Neuron (in vitro differentiated cells): ENCODE measurements at regions not wholly inside any gene's neighbourhood (a gene's known extent, or its start where the extent isn't known, plus 50 kb on each side); places are given as distances from the start of the nearest gene placed in this dataset.
"Not testable (repeated sequence)": the region's sequence is repeated elsewhere in the genome, so short reads cannot be mapped to it uniquely, and the experiment has no call there.

Experiments
- H2AFZ ChIP-seq: one replicate; pipeline ENCODE4 v1.6.1; 2013; ENCODE audit warnings: low read depth, mild to moderate bottlenecking, inconsistent platforms, low read length, moderate library complexity
- H3K27me3 ChIP-seq: one replicate; pipeline ENCODE4 v1.6.1; 2013; ENCODE audit warnings: low read length; ENCODE audit not compliant: insufficient read depth
- H3K36me3 ChIP-seq: one replicate; pipeline ENCODE4 v1.6.1; 2013; ENCODE audit warnings: low read length; ENCODE audit not compliant: insufficient read depth
- H3K4me1 ChIP-seq: one replicate; pipeline ENCODE4 v1.6.1; 2013; ENCODE audit warnings: low read length; ENCODE audit not compliant: insufficient read depth
- H3K4me3 ChIP-seq: 2 replicates; pipeline ENCODE4 v1.5.1; 2013; ENCODE audit warnings: mild to moderate bottlenecking, low read length, moderate library complexity
- H3K9me3 ChIP-seq: one replicate; pipeline ENCODE4 v1.6.1; 2013; ENCODE audit warnings: low read length

- H3K36me3 ChIP-seq, result no peaks in the 10 kb centered on the region
Observed at GRCh38 chr20:40856653-40857052, 167.6 kb upstream of the MAFB start.

DNA sequence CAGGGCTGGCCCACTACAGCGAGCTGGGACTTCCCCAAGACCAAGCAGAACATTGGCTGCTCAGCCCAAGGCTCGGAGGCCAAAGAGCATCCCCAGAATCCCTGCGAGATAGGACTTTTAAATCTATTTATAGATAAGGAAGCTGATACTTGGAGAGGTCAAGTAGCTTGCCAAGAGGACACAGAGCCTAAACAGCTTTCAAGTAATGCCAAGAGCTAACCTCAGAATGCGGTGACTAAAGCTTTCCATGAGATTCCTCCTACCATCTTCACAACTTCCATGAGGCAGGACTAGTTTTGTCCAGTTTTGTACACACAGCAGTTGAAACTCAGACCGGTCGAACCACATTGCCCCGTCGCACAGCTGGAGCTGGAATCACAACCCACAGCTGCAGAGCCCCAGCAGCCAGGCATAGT lies 168.1 kb upstream of the TOP1 start:
- H2AFZ ChIP-seq, result no peak overlapping the region
- H3K36me3 ChIP-seq, result no peaks in the 10 kb centered on the region
- H3K4me3 ChIP-seq, result no peak overlapping the region
- H3K27me3 ChIP-seq, result peaks cover 3% of the 10 kb centered on the region
- H3K4me1 ChIP-seq, result peaks cover 9% of the 10 kb centered on the region
- no peaks in the 10 kb centered on the region for H3K9me3 ChIP-seq

More at GRCh38 chr20:40856653-40857052, 167.6 kb upstream of the MAFB start:
- Histone ChIP-seq H3K27me3 (peaks cover 3% of the 10 kb centered on the region), H3K4me3 (no peak overlapping the region), H2AFZ (no peak overlapping the region), H3K9me3 (no peaks in the 10 kb centered on the region), H3K4me1 (peaks cover 9% of the 10 kb centered on the region)

- Histone ChIP-seq H3K4me3 (no peak overlapping the region), H3K9me3 (no peaks in the 10 kb centered on the region), H2AFZ (no peak overlapping the region), H3K36me3 (no peaks in the 10 kb centered on the region), H3K27me3 (peaks cover 3% of the 10 kb centered on the region), H3K4me1 (peaks cover 9% of the 10 kb centered on the region)
Observed at GRCh38 chr20:40861427-40862008, 167.1 kb upstream of the TOP1 start.

DNA sequence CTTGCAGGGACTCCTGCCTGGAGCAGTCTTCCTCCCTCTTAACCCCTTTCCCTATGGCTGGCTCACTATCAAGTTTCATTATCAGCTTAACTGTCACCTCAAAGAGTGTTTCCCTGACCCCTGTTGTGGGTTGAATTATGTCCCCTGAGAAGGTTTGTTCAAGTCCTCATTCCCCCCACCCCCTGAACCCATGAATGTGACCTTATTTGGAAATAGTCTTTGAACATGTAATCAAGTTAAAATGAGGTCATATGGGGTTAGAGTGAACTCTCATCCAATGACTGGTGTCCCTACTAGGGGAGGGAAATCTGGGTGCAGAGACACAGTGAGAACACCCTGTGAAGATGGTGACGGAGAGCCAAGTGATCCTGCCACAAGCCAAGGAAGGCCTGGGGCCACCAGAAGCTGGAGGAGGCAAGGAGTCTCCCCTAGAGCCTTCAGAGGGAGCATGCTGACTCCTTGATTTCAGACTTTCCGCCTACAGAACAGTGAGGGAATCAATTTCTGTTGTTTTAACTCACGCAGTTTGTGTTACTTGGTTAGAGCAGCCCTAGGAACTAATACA lies 165.2 kb upstream of the TOP1 start:
- Histone ChIP-seq H3K9me3 (no peaks in the 10 kb centered on the region), H3K4me1 (peaks cover 2% of the 10 kb centered on the region), H2AFZ (no peak overlapping the region), H3K36me3 (no peaks in the 10 kb centered on the region), H3K4me3 (no peak overlapping the region), H3K27me3 (peaks cover under 1% of the 10 kb centered on the region)

DNA sequence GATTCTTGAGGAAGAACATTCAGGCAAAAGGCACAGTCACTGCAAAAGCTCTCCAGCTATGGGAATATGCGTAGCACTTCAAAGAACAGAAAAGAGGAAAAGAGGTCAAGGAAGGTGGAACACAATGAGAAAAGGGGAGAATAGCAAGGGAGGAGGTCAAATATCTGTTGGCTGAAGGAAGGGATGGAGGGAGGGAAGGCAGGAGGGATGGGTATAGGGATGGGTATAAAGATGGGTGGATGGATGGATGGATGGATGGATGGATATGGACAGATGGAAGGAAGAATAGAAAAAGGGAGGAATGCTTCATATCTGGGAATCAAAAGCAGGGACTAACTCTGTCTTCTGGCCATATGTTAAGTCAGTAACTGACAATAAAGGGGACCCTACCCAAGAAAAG lies 164.2 kb upstream of the TOP1 start:
- H3K36me3 ChIP-seq, result no peaks in the 10 kb centered on the region
- no peaks in the 10 kb centered on the region for H3K9me3 ChIP-seq
- H3K4me3 ChIP-seq, result no peak overlapping the region
- H3K27me3 ChIP-seq, result no peaks in the 10 kb centered on the region
- H2AFZ ChIP-seq, result no peak overlapping the region
- no peaks in the 10 kb centered on the region for H3K4me1 ChIP-seq

DNA sequence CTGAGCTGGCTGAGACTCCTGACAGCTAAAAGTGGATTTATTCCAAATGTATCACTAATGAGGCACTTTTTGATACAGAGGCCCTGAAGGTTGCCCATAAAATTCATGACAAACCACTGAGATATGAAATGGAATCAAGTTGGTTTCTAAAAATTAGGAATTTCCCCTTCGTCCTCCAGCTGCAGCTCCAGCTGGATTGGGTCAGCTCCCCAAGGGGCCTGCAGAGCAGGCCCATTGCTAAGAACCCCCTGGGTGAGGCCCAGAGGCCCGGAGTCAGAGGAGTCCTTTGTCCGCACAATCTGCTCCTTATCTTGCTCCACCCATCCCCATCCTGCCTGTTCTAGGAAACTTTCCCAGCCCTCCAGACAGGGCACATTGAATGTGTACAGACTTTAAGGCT lies 163.5 kb upstream of the TOP1 start:
- Histone ChIP-seq H3K4me3 (no peak overlapping the region), H3K27me3 (no peaks in the 10 kb centered on the region), H3K9me3 (no peaks in the 10 kb centered on the region), H3K4me1 (no peaks in the 10 kb centered on the region), H3K36me3 (no peaks in the 10 kb centered on the region), H2AFZ (no peak overlapping the region)

DNA sequence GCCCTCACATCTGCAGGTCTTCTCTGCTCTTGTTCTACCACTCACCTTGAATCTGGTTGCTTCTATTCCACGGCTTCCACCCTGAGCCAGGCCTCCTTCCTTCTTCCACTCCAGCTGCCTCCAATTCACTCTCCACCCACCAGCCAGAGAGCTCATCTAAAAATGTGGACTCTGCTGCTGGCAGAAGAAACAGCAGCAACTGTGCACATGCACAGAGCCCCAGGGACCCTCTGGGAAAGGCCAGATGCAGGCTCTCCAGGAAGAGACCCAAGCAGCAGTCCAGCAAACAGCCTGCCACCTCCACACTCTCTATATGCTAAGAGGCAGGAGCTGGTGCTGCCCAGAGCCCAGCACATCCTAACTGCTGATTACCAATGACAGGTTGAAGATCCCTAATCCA lies 162.6 kb upstream of the TOP1 start:
- Histone ChIP-seq H3K4me3 (no peak overlapping the region), H2AFZ (no peak overlapping the region), H3K36me3 (no peaks in the 10 kb centered on the region), H3K9me3 (no peaks in the 10 kb centered on the region), H3K27me3 (no peaks in the 10 kb centered on the region), H3K4me1 (no peaks in the 10 kb centered on the region)

DNA sequence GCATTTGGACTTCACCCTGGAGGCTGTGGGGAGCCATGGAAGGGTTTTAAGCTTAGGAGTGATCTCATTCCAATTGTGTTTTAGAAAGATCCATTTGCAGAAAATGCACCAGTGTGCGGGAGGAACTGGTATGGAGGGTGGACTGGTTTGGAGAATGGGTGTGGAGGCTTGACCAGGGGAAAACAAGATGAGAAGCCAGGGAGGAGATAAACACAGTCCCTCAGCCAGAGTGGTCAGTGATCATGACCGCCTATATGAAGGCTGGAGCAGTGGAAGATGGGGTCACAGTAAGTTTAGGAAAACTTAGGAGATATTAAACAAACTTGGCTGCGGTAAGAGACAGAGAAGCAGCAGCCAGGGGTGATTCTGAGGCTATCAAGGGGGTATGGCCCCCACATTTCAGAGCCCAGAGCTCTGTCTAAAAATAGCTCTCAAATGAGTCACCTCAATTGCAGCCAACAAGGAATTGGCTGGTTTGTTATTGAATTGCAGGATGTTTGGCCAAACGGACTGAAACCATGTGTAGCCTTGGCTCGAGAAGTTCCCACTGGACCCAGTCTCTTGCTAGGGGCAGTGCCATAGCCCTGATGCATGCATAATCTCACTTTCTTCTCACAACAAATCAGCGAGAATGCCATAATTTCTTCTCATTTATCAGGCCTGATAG lies 159.9 kb upstream of the TOP1 start:
- H3K4me1 ChIP-seq, result no peaks in the 10 kb centered on the region
- H3K27me3 ChIP-seq, result no peaks in the 10 kb centered on the region
- H3K9me3 ChIP-seq, result no peaks in the 10 kb centered on the region
- H3K4me3 ChIP-seq, result no peak overlapping the region
- no peak overlapping the region for H2AFZ ChIP-seq
- no peaks in the 10 kb centered on the region for H3K36me3 ChIP-seq

GRCh38 chr20:40869218-40870147 lies 159.1 kb upstream of the TOP1 start:
- H3K4me1 ChIP-seq, result no peaks in the 10 kb centered on the region
- H3K27me3 ChIP-seq, result no peaks in the 10 kb centered on the region
- no peak overlapping the region for H3K4me3 ChIP-seq
- H3K9me3 ChIP-seq, result no peaks in the 10 kb centered on the region
- no peaks in the 10 kb centered on the region for H3K36me3 ChIP-seq
- H2AFZ ChIP-seq, result no peak overlapping the region

DNA sequence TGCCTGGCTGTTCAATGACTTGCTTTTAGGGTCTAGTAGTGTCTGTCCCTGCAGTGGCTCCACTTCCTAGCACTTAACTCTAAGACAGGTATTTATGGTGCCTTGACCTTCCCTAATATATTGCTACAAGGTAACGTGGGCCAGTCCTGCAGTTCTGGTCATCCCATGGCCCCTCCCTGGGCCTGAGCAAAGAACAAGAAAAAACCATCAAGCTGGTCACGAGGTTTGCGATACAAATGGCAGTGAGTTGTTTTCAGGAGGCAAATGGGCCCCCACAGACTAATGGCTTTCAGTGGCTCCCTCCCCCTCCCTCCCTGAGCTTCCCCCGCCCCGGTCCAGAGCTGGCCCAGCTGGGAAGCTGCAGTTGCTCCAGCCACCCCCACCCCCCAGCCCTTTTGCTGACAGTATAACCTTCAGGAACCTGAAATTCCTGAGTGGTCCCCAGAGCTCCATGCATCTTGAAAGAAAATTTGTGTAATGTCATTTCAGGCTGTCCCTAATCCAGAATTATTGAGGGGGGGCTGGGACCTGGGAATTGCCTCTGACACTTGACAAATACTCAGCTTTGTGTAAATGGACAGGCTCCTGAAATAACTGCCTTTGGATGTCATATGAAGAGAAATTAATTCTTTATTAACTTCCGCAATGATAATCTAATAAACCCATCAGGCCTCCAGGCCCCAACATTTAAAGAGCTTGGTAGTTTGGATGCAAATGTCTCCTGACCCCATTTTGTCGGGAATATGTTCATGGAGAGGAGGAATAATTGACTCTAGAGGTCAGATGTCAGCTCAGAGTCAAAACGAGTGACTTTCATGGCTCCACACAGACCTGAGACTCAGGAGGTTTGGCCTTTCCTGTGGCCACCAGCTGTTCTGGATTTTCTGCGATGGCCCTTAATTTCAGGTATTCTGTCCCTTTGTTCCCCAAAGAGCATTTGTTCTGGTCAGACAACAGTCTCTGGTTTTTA lies 153.2 kb upstream of the TOP1 start:
- H3K36me3 ChIP-seq, result no peaks in the 10 kb centered on the region
- no peak overlapping the region for H2AFZ ChIP-seq
- H3K9me3 ChIP-seq, result no peaks in the 10 kb centered on the region
- no peak overlapping the region for H3K4me3 ChIP-seq
- H3K4me1 ChIP-seq, result no peaks in the 10 kb centered on the region
- no peaks in the 10 kb centered on the region for H3K27me3 ChIP-seq

GRCh38 chr20:40878099-40878498 lies 150.5 kb upstream of the TOP1 start:
- H3K9me3 ChIP-seq, H3K27me3 ChIP-seq, H3K36me3 ChIP-seq, H2AFZ ChIP-seq, H3K4me3 ChIP-seq, H3K4me1 ChIP-seq: not testable (repeated sequence)

DNA sequence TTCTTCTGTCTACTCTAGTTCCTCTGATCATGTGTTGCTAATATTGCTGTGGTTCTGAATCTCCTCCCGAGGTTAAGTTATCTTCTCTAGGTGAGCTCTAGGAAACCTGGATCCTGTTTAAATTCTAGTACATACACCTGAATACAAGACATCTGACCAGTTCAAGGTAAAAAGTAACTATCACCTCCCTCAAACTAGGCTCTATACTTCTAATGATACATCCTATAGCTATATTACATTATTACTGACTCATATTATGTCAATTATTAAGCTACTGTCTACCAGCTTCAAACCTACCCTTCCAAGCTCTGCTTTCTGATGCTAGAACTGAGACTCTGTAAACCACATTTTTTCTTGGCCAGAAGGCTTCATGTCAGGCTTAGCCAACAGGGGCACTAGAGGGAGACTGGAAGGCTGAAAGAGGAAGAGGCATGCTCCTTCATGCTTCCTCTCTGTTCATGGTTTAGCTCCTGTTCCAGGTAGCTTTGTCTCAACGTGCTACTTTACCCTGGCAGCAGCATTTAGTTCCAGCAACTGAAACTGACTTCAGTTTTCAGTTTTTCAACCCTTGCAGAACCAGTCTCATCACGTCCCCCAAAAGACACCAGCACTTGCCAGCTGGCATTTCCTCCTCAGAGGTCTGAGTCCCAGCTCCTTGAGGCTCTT lies 148.4 kb upstream of the TOP1 start:
- H3K9me3 ChIP-seq, result no peaks in the 10 kb centered on the region
- peaks cover 3% of the 10 kb centered on the region for H3K27me3 ChIP-seq
- no peak overlapping the region for H3K4me3 ChIP-seq
- H3K36me3 ChIP-seq, result no peaks in the 10 kb centered on the region
- H2AFZ ChIP-seq, result no peak overlapping the region
- no peaks in the 10 kb centered on the region for H3K4me1 ChIP-seq
